Endothelial cell of umbilical vein (primary cell): ENCODE measurements at regions not wholly inside any gene's neighbourhood (a gene's known extent, or its start where the extent isn't known, plus 50 kb on each side); places are given as distances from the start of the nearest gene placed in this dataset.

Experiments
- BruUV-seq: library from RNA; stranded (reverse); fragments of 400-500 nt; replicated peaks from 2 replicates; lab custom pipeline; 2021; lab: Mats Ljungman, UMichigan
- CTCF ChIA-PET: fragments of 300-600, 350-600 bp; sonication (Branson Sonifier 250); formaldehyde crosslinking; loops from one replicate; lab custom pipeline; 2021; ENCODE audit warnings: antibody characterized with exemption, inconsistent platforms; lab: Charles Lee
- POLR2A ChIA-PET: fragments of 300-600, 350-600 bp; sonication (Branson Sonifier 250); formaldehyde crosslinking; loops from one replicate; lab custom pipeline; 2021; ENCODE audit warnings: antibody characterized with exemption, inconsistent platforms; lab: Charles Lee
- DNase-seq: peaks from one replicate; pipeline ENCODE4 v3.0.0-alpha.2; 2011; ENCODE audit warnings: low read depth, low spot score
- FAIRE-seq: peaks from 2 replicates; lab custom pipeline; 2011; peaks lifted over from hg19 to GRCh38; lab: Jason Lieb, UNC
- H2AFZ ChIP-seq: 2 replicates; pipeline ENCODE4 v1.6.0; 2012; ENCODE audit warnings: low read depth, low read length, control low read depth, inconsistent platforms
- H3K27ac ChIP-seq: 2 replicates; pipeline ENCODE4 v1.5.1; 2011; ENCODE audit warnings: low read depth, mild to moderate bottlenecking, control low read depth, low read length, moderate library complexity; ENCODE audit not compliant: insufficient read depth
- H3K27me3 ChIP-seq, 2 experiments: 2 replicates each; pipeline versions ENCODE4 v1.6.0 to v1.6.1; 2011; ENCODE audit warnings: low read length in 2 of 2, mixed read lengths in 1 of 2; ENCODE audit not compliant: control insufficient read depth in 2 of 2, insufficient read depth in 2 of 2
- H3K36me3 ChIP-seq, 2 experiments: 2 replicates in 1 of 2; 3 replicates in 1 of 2; pipeline ENCODE4 v1.5.1; 2011; ENCODE audit warnings: low read length in 2 of 2, mild to moderate bottlenecking in 1 of 2, moderate library complexity in 1 of 2; ENCODE audit not compliant: control insufficient read depth in 2 of 2, insufficient read depth in 2 of 2; ENCODE audit errors: extremely low read depth in 1 of 2
- H3K4me1 ChIP-seq: 3 replicates; pipeline ENCODE4 v1.5.1; 2011; ENCODE audit warnings: mild to moderate bottlenecking, low read length; ENCODE audit not compliant: control insufficient read depth, insufficient read depth; ENCODE audit errors: extremely low read depth
- H3K4me2 ChIP-seq: 2 replicates; pipeline ENCODE4 v1.6.1; 2011; ENCODE audit warnings: low read length, control low read depth, mixed read lengths; ENCODE audit not compliant: insufficient read depth
- H3K4me3 ChIP-seq, 3 experiments: fragments of 200-600 bp in 1 of 3; sonication (generic), shearing (Covaris generic) in 1 of 3; replicated peaks in 1 of 3; 2 replicates each; pipeline ENCODE4 v1.5.1; 2011 to 2016; ENCODE audit warnings: control low read depth in 3 of 3, low read length in 3 of 3, mild to moderate bottlenecking in 2 of 3, inconsistent platforms in 1 of 3, low read depth in 1 of 3, moderate library complexity in 1 of 3; ENCODE audit not compliant: insufficient read depth in 1 of 3
- H3K79me2 ChIP-seq: 2 replicates; pipeline ENCODE4 v1.6.0; 2012; ENCODE audit warnings: low read length, inconsistent platforms; ENCODE audit not compliant: control insufficient read depth, insufficient read depth
- H3K9ac ChIP-seq: replicated peaks from 2 replicates; pipeline ENCODE3; 2011; ENCODE audit warnings: low read length, control low read depth; ENCODE audit not compliant: insufficient read depth; ENCODE audit errors: extremely low read depth
- H3K9me1 ChIP-seq: replicated peaks from 3 replicates; pipeline ENCODE4 v1.6.0; 2011; ENCODE audit warnings: mild to moderate bottlenecking, low read length; ENCODE audit not compliant: control insufficient read depth, insufficient read depth; ENCODE audit errors: extremely low read depth
- H3K9me3 ChIP-seq: replicated peaks from 2 replicates; pipeline ENCODE4 v1.5.1; 2012; ENCODE audit warnings: low read length, inconsistent platforms; ENCODE audit not compliant: control insufficient read depth, insufficient read depth
- H4K20me1 ChIP-seq: replicated peaks from 2 replicates; pipeline ENCODE3; 2011; ENCODE audit warnings: mild to moderate bottlenecking, low read length; ENCODE audit not compliant: control insufficient read depth, insufficient read depth; ENCODE audit errors: extremely low read depth
- CTCF ChIP-seq, 2 donors: IDR thresholded peaks; 1 replicate in 1 of 2; 2 replicates in 1 of 2; pipeline ENCODE4 v1.5.1; 2011; ENCODE audit warnings: low read length in 2 of 2, mild to moderate bottlenecking in 2 of 2, moderate library complexity in 2 of 2, control low read depth in 1 of 2, inconsistent platforms in 1 of 2, low read depth in 1 of 2; ENCODE audit not compliant: insufficient read depth in 1 of 2; ENCODE audit errors: extremely low read depth in 1 of 2
- JUN ChIP-seq: IDR thresholded peaks from 2 replicates; pipeline ENCODE4 v1.6.1; 2011; ENCODE audit warnings: borderline replicate concordance, low read depth; ENCODE audit not compliant: insufficient read length, insufficient read depth
- MYC ChIP-seq: IDR thresholded peaks from one replicate; pipeline ENCODE4 v1.6.1; 2011; ENCODE audit warnings: mild to moderate bottlenecking, low read depth, low read length
- POLR2A ChIP-seq: IDR thresholded peaks from 2 replicates; pipeline ENCODE4 v1.6.1; 2012; ENCODE audit warnings: low read depth, mild to moderate bottlenecking, control low read depth, low read length
- POLR2AphosphoS5 ChIP-seq: IDR thresholded peaks from 2 replicates; pipeline ENCODE4 v1.6.1; 2012; ENCODE audit warnings: low read depth, mild to moderate bottlenecking, control low read depth, low read length, moderate library complexity; ENCODE audit not compliant: insufficient read depth
- dilution Hi-C: fragments of 300-500 bp; cut with MboI; formaldehyde crosslinking; loops from one replicate; pipeline ENCODE4 v1.15.0; 2019; ENCODE audit warnings: low sequenced_read_pairs; ENCODE audit not compliant: extremely low pct_ligation_motif_present
- intact Hi-C: fragments of 100-400 bp; cut with micrococcal nuclease; formaldehyde crosslinking; loops from one replicate; pipeline ENCODE4 v1.10.0; 2022

GRCh38 chr10:78806681-78807221 lies 262.0 kb upstream of the ZMIZ1 start:
- Histone ChIP-seq H3K9ac (no peak overlapping the region), H2AFZ (no peak overlapping the region), H3K9me1 (no peaks in the 10 kb centered on the region), H3K36me3 (no peaks in the 10 kb centered on the region), H3K27me3 (peaks cover 0 to 26% of the 10 kb centered on the region in 2 experiments), H3K4me3 (no peak overlapping the region), H4K20me1 (no peaks in the 10 kb centered on the region), H3K9me3 (no peaks in the 10 kb centered on the region), H3K79me2 (no peaks in the 10 kb centered on the region), H3K4me1 (no peaks in the 10 kb centered on the region), H3K27ac (no peak overlapping the region), H3K4me2 (no peak overlapping the region)
- no peak for DNase-seq
- dilution Hi-C loops (no loop called here), intact Hi-C loops (no loop called here)
- TF ChIP-seq POLR2A (no peak), MYC (no peak), POLR2AphosphoS5 (no peak), JUN (no peak)
- CTCF ChIA-PET = interaction anchor here (1.0 kb wide), 1 partner anchor 15 kb away, joined by 3 read pairs; no protein-coding TSS in a partner anchor
- no peak for FAIRE-seq
- BruUV-seq = no TSS peak
- POLR2A ChIA-PET = no interaction called here

- ChIA-PET POLR2A (no interaction called here), CTCF (no interaction called here)
- Histone ChIP-seq H3K36me3 (no peaks in the 10 kb centered on the region), H3K4me1 (no peaks in the 10 kb centered on the region), H3K27ac (no peak overlapping the region), H3K9me1 (no peaks in the 10 kb centered on the region), H3K4me3 (no peak overlapping the region), H3K9me3 (no peaks in the 10 kb centered on the region), H3K9ac (no peak overlapping the region), H3K4me2 (no peak overlapping the region), H4K20me1 (no peaks in the 10 kb centered on the region), H2AFZ (no peak overlapping the region), H3K79me2 (no peaks in the 10 kb centered on the region), H3K27me3 (peaks cover 0 to 19% of the 10 kb centered on the region in 2 experiments)
- BruUV-seq = no TSS peak
- no peak for FAIRE-seq
- dilution Hi-C loops (no loop called here), intact Hi-C loops (no loop called here)
- DNase-seq = no peak
- TF ChIP-seq CTCF (IDR thresholded peaks at IDR 0.05; ENCODE audit: extremely low read depth in 1 of 2, insufficient read depth in 1 of 2, low read depth in 1 of 2, low read length in 2 of 2) = no peak
Observed at GRCh38 chr10:78807504-78808203, 261.1 kb upstream of the ZMIZ1 start.
